Kidney (tissue), 13 donors: ENCODE measurements at regions not wholly inside any gene's neighbourhood (a gene's known extent, or its start where the extent isn't known, plus 50 kb on each side); places are given as distances from the start of the nearest gene placed in this dataset.

Source experiments
- DNase-seq, 5 donors: peaks; one replicate each; pipeline ENCODE4 v3.0.0-alpha.2; 2013 to 2020
- FAIRE-seq: peaks from 2 replicates; lab custom pipeline; 2012; peaks lifted over from hg19 to GRCh38; lab: Jason Lieb, UNC
- H3K27ac ChIP-seq, 2 donors: one replicate each; pipeline ENCODE4 v1.7.0; 2013; ENCODE audit warnings: low read depth in 2 of 2, low read length in 2 of 2, inconsistent platforms in 1 of 2
- H3K27me3 ChIP-seq: one replicate; pipeline ENCODE4 v1.7.1; 2013; ENCODE audit warnings: low read length, inconsistent platforms; ENCODE audit not compliant: control insufficient read depth, insufficient read depth
- H3K36me3 ChIP-seq, 3 donors: one replicate each; pipeline versions ENCODE4 v1.7.0 to v1.7.1; 2013; ENCODE audit warnings: low read length in 3 of 3, control low read depth in 1 of 3, inconsistent platforms in 1 of 3; ENCODE audit not compliant: insufficient read depth in 3 of 3, control insufficient read depth in 2 of 3
- H3K4me1 ChIP-seq, 3 donors: one replicate each; pipeline versions ENCODE4 v1.7.0 to v1.7.1; 2013; ENCODE audit warnings: low read length in 3 of 3, inconsistent platforms in 1 of 3, low read depth in 1 of 3; ENCODE audit not compliant: control insufficient read depth in 2 of 3, insufficient read depth in 2 of 3
- H3K4me3 ChIP-seq, 3 donors: one replicate each; pipeline versions ENCODE4 v1.7.0 to v1.8.1; 2013; ENCODE audit warnings: low read length in 3 of 3, control low read depth in 1 of 3, inconsistent platforms in 1 of 3
- H3K9ac ChIP-seq, 3 donors: one replicate each; pipeline versions ENCODE4 v1.7.0 to v1.7.1; 2013; ENCODE audit warnings: low read length in 3 of 3, control low read depth in 1 of 3, inconsistent platforms in 1 of 3
- H3K9me3 ChIP-seq, 3 donors: one replicate each; pipeline versions ENCODE4 v1.7.0 to v1.7.1; 2013; ENCODE audit warnings: low read length in 3 of 3, control low read depth in 1 of 3, inconsistent platforms in 1 of 3; ENCODE audit not compliant: control insufficient read depth in 2 of 3, insufficient read depth in 1 of 3
- intact Hi-C: fragments of 100-400 bp; cut with DNase I; formaldehyde crosslinking; loops from one replicate; pipeline ENCODE4 v1.11.1; 2022
- TF ChIP-seq, protein P1 (sequence below): IDR thresholded peaks from 3 replicates; pipeline ENCODE4 v1.5.1; 2012; ENCODE audit warnings: mild to moderate bottlenecking, moderate library complexity, borderline replicate concordance; ENCODE audit not compliant: insufficient read depth; ENCODE audit errors: extremely low read depth
- donor health status: control.
- donor health status: control.
- donor health status: control.
- donor health status: control.
- donor health status: control.
- donor health status: DM: yes; HTN: yes; CAD: no.
- donor health status: Normal renal cell carcinoma (clear cell type).

- no peaks in the 10 kb centered on the region for H3K9me3 ChIP-seq
- no peaks in the 10 kb centered on the region for H3K36me3 ChIP-seq
- no peak for FAIRE-seq
- TF ChIP-seq, protein P1, sequence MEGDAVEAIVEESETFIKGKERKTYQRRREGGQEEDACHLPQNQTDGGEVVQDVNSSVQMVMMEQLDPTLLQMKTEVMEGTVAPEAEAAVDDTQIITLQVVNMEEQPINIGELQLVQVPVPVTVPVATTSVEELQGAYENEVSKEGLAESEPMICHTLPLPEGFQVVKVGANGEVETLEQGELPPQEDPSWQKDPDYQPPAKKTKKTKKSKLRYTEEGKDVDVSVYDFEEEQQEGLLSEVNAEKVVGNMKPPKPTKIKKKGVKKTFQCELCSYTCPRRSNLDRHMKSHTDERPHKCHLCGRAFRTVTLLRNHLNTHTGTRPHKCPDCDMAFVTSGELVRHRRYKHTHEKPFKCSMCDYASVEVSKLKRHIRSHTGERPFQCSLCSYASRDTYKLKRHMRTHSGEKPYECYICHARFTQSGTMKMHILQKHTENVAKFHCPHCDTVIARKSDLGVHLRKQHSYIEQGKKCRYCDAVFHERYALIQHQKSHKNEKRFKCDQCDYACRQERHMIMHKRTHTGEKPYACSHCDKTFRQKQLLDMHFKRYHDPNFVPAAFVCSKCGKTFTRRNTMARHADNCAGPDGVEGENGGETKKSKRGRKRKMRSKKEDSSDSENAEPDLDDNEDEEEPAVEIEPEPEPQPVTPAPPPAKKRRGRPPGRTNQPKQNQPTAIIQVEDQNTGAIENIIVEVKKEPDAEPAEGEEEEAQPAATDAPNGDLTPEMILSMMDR = no peak
- H3K27ac ChIP-seq = no peak overlapping the region
- no peaks in the 10 kb centered on the region for H3K27me3 ChIP-seq
- H3K9ac ChIP-seq = no peak overlapping the region
- intact Hi-C loops = no loop called here
- no peak overlapping the region for H3K4me3 ChIP-seq
- no peaks in the 10 kb centered on the region for H3K4me1 ChIP-seq
- DNase-seq = no peak
Observed at GRCh38 chr10:60532696-60533468, 143.2 kb upstream of the ANK3 start.

GRCh38 chr10:60531006-60531405 is 141.3 kb upstream of the ANK3 start:
- Histone ChIP-seq H3K27me3 (no peaks in the 10 kb centered on the region), H3K36me3 (no peaks in the 10 kb centered on the region), H3K9ac (no peak overlapping the region), H3K4me1 (no peaks in the 10 kb centered on the region), H3K9me3 (no peaks in the 10 kb centered on the region), H3K4me3 (no peak overlapping the region), H3K27ac (no peak overlapping the region)
- no peak for DNase-seq
- intact Hi-C loops = no loop called here
- TF ChIP-seq, protein P1 = no peak
- no peak for FAIRE-seq

DNA sequence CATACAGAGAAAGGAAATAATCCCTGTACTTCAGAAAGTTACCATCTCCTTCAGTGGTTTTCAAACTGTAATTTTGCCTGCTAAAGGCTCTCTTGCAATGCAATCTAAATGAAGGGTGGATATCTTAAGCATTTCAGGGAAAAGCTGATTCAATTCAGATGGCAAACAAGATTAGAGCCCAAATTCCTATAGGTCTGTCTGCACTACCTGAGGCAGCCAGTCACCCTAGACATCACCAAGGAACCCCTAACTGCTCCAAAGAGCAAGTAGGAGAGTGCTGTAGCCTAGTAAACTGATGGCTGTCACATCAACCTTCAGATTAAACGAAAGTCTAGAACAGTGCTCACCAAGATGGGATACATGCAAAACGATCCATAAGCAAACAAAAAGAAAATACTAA is 138.0 kb upstream of the ANK3 start:
- Histone ChIP-seq H3K36me3 (no peaks in the 10 kb centered on the region), H3K27ac (no peak overlapping the region), H3K4me1 (no peaks in the 10 kb centered on the region), H3K27me3 (no peaks in the 10 kb centered on the region), H3K4me3 (no peak overlapping the region), H3K9ac (no peak overlapping the region), H3K9me3 (no peaks in the 10 kb centered on the region)
- DNase-seq = no peak
- intact Hi-C loops = no loop called here
- TF ChIP-seq, protein P1 = no peak
- no peak for FAIRE-seq
